ENCODE measurements at regions not wholly inside any gene's neighbourhood (a gene's known extent, or its start where the extent isn't known, plus 50 kb on each side); places are given as distances from the start of the nearest gene placed in this dataset.
A peak's percentile ranks its signal among the peaks of the same experiment; 100 is the strongest.

DNA sequence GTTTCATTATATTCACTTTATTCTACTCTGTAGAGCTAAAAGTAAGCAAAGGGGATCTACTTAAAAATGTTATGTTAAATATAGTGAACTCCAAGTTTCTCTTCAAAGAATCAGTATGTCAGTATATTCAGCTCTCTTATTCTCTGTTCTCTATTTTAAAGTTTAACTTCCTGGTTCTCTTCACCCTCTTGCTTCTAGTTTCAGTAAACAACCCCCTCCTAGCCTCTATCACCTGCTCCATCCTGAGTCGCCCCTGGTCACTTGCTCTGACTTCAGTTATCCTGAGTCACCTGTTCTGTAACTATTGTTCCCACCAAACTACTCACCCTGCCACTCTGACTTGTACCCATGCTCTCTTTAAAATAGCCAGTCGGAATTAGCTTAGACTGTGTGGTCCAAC, 180.9 kb upstream of the AADAT start:
- no peak for DNase-seq (ENCODE audit: extremely low spot score, unreplicated experiment)
- H3K4me1 Mint-ChIP-seq (ENCODE audit: unreplicated experiment), result no peaks in the 10 kb centered on the region

DNA sequence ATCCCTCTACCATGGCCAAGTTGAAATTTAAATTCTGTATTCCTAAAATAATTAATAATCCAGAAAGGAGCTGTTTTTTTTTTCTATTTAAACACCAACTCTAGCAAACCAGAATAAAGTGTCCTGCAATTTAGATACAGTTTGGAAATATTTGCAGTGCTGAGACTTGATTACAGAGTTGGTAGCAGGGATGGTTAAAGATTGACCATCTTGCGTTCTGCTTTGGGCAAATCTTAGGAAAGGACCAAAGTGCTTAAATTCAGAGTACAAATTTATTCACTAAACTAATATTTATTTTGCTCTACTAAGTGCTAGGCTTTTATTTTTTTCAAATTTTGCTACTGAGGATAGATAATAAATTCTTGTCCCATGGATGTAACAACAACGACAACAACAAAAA, 180.2 kb upstream of the AADAT start:
- H3K27ac Mint-ChIP-seq (ENCODE audit: unreplicated experiment), result no peak overlapping the region
- TF ChIP-seq, protein P1, sequence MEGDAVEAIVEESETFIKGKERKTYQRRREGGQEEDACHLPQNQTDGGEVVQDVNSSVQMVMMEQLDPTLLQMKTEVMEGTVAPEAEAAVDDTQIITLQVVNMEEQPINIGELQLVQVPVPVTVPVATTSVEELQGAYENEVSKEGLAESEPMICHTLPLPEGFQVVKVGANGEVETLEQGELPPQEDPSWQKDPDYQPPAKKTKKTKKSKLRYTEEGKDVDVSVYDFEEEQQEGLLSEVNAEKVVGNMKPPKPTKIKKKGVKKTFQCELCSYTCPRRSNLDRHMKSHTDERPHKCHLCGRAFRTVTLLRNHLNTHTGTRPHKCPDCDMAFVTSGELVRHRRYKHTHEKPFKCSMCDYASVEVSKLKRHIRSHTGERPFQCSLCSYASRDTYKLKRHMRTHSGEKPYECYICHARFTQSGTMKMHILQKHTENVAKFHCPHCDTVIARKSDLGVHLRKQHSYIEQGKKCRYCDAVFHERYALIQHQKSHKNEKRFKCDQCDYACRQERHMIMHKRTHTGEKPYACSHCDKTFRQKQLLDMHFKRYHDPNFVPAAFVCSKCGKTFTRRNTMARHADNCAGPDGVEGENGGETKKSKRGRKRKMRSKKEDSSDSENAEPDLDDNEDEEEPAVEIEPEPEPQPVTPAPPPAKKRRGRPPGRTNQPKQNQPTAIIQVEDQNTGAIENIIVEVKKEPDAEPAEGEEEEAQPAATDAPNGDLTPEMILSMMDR (IDR thresholded peaks at IDR 0.05), result no peak
- no peaks in the 10 kb centered on the region for H3K27me3 Mint-ChIP-seq (ENCODE audit: unreplicated experiment)
- H3K4me1 Mint-ChIP-seq (ENCODE audit: unreplicated experiment), result no peaks in the 10 kb centered on the region
- no peaks in the 10 kb centered on the region for H3K36me3 Mint-ChIP-seq (ENCODE audit: unreplicated experiment)
- DNase-seq (ENCODE audit: extremely low spot score, unreplicated experiment), result no peak
- H3K4me3 Mint-ChIP-seq (ENCODE audit: unreplicated experiment), result no peak overlapping the region
- peaks cover 6% of the 10 kb centered on the region for H3K9me3 Mint-ChIP-seq (ENCODE audit: unreplicated experiment)

More for the DNA sequence above, 180.9 kb upstream of the AADAT start:
- no peak overlapping the region for H3K4me3 Mint-ChIP-seq (ENCODE audit: unreplicated experiment)
- peaks cover 6% of the 10 kb centered on the region for H3K9me3 Mint-ChIP-seq (ENCODE audit: unreplicated experiment)
- TF ChIP-seq, protein P1 (IDR thresholded peaks at IDR 0.05), result no peak
- H3K36me3 Mint-ChIP-seq (ENCODE audit: unreplicated experiment), result no peaks in the 10 kb centered on the region
- H3K27me3 Mint-ChIP-seq (ENCODE audit: unreplicated experiment), result no peaks in the 10 kb centered on the region
- no peak overlapping the region for H3K27ac Mint-ChIP-seq (ENCODE audit: unreplicated experiment)

GRCh38 chr4:170259631-170260153, 169.9 kb upstream of the AADAT start:
- Mint-ChIP-seq H3K4me3 (ENCODE audit: unreplicated experiment) (no peak overlapping the region), H3K9me3 (ENCODE audit: unreplicated experiment) (no peaks in the 10 kb centered on the region), H3K36me3 (ENCODE audit: unreplicated experiment) (no peaks in the 10 kb centered on the region), H3K4me1 (ENCODE audit: unreplicated experiment) (no peaks in the 10 kb centered on the region), H3K27ac (ENCODE audit: unreplicated experiment) (no peak overlapping the region), H3K27me3 (ENCODE audit: unreplicated experiment) (no peaks in the 10 kb centered on the region)
- no peak for DNase-seq (ENCODE audit: extremely low spot score, unreplicated experiment)
- TF ChIP-seq, protein P1 (IDR thresholded peaks at IDR 0.05), result peak; percentile 85

- Mint-ChIP-seq H3K4me1 (ENCODE audit: unreplicated experiment) (no peaks in the 10 kb centered on the region), H3K36me3 (ENCODE audit: unreplicated experiment) (no peaks in the 10 kb centered on the region), H3K27me3 (ENCODE audit: unreplicated experiment) (no peaks in the 10 kb centered on the region), H3K4me3 (ENCODE audit: unreplicated experiment) (no peak overlapping the region), H3K27ac (ENCODE audit: unreplicated experiment) (no peak overlapping the region), H3K9me3 (ENCODE audit: unreplicated experiment) (no peaks in the 10 kb centered on the region)
- DNase-seq (ENCODE audit: extremely low spot score, unreplicated experiment), result no peak
- TF ChIP-seq, protein P1 (IDR thresholded peaks at IDR 0.05), result no peak
Observed at GRCh38 chr4:170256807-170257206, 167.1 kb upstream of the AADAT start.

DNA sequence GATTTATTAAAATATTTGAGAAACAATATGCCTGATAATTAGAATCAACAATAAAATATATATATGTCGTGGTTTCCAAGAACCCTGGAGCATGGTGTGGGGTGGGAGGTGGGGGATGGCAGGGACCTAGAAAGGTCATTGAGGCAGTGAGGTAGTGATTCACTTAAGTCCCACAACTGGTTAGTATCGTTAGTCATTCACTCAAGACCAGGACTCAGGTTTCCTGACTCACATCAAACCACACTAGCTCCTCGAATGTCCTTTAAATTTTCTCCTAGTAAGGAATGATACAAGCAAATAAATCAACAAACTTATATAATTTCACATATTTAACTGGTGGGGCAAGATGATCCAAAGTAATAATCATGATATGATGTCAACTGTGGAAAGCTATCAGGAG, 158.8 kb upstream of the AADAT start:
- Mint-ChIP-seq H3K27me3 (ENCODE audit: unreplicated experiment) (no peaks in the 10 kb centered on the region), H3K9me3 (ENCODE audit: unreplicated experiment) (no peaks in the 10 kb centered on the region), H3K36me3 (ENCODE audit: unreplicated experiment) (no peaks in the 10 kb centered on the region), H3K4me3 (ENCODE audit: unreplicated experiment) (no peak overlapping the region), H3K27ac (ENCODE audit: unreplicated experiment) (no peak overlapping the region), H3K4me1 (ENCODE audit: unreplicated experiment) (no peaks in the 10 kb centered on the region)
- TF ChIP-seq, protein P1 (IDR thresholded peaks at IDR 0.05), result no peak
- no peak for DNase-seq (ENCODE audit: extremely low spot score, unreplicated experiment)
